CD4-positive, alpha-beta memory T cell (primary cell): ENCODE measurements at regions not wholly inside any gene's neighbourhood (a gene's known extent, or its start where the extent isn't known, plus 50 kb on each side); places are given as distances from the start of the nearest gene placed in this dataset.

Experiments
- CTCF ChIA-PET: fragments of 350-600 bp; sonication (Branson Sonifier 250); formaldehyde crosslinking; loops from one replicate; lab custom pipeline; 2021; ENCODE audit warnings: inconsistent platforms; ENCODE audit not compliant: partially characterized antibody; lab: Charles Lee
- POLR2A ChIA-PET: fragments of 350-600 bp; sonication (Branson Sonifier 250); formaldehyde crosslinking; loops from one replicate; lab custom pipeline; 2021; ENCODE audit not compliant: partially characterized antibody; lab: Charles Lee
- DNase-seq, 5 donors: peaks; one replicate each; pipeline versions ENCODE4 v3.0.0 to v3.0.0-alpha.2; 2020 to 2022; ENCODE audit warnings: mixed read lengths in 1 of 5
- H3K27ac ChIP-seq: one replicate; pipeline ENCODE4 v1.7.0; 2013; ENCODE audit warnings: low read depth, low read length
- H3K27me3 ChIP-seq: 2 replicates; pipeline ENCODE4 v1.7.0; 2013; ENCODE audit warnings: mild to moderate bottlenecking, low read length, moderate library complexity; ENCODE audit not compliant: insufficient read depth
- H3K36me3 ChIP-seq: 2 replicates; pipeline ENCODE4 v1.7.0; 2013; ENCODE audit warnings: mild to moderate bottlenecking, low read length, moderate library complexity; ENCODE audit not compliant: insufficient read depth
- H3K4me1 ChIP-seq: 2 replicates; pipeline ENCODE4 v1.7.0; 2013; ENCODE audit warnings: mild to moderate bottlenecking, low read length, moderate library complexity; ENCODE audit not compliant: insufficient read depth
- H3K4me3 ChIP-seq, 2 donors: one replicate each; pipeline ENCODE4 v1.7.0; 2013; ENCODE audit warnings: low read length in 2 of 2, mild to moderate bottlenecking in 1 of 2
- H3K9me3 ChIP-seq, 2 donors: one replicate each; pipeline ENCODE4 v1.7.0; 2013; ENCODE audit warnings: low read length in 2 of 2, control low read depth in 1 of 2; ENCODE audit not compliant: control insufficient read depth in 1 of 2
- H3K27ac Mint-ChIP-seq, 7 donors: one replicate each; pipeline ENCODE4 v1.8.0; 2020 to 2021; ENCODE audit warnings: mixed read lengths in 7 of 7, mild to moderate bottlenecking in 6 of 7, inconsistent platforms in 3 of 7, moderate library complexity in 3 of 7
- H3K27me3 Mint-ChIP-seq, 2 donors: one replicate each; pipeline ENCODE4 v1.8.0; 2020 to 2021; ENCODE audit warnings: mixed read lengths in 2 of 2
- H3K36me3 Mint-ChIP-seq, 2 donors: one replicate each; pipeline ENCODE4 v1.8.0; 2020 to 2021; ENCODE audit warnings: mixed read lengths in 2 of 2, inconsistent platforms in 1 of 2, mild to moderate bottlenecking in 1 of 2
- H3K4me1 Mint-ChIP-seq, 4 donors: one replicate each; pipeline ENCODE4 v1.8.0; 2020 to 2021; ENCODE audit warnings: mixed read lengths in 4 of 4, mild to moderate bottlenecking in 1 of 4
- H3K4me3 Mint-ChIP-seq, 8 donors: one replicate each; pipeline ENCODE4 v1.8.0; 2020 to 2021; ENCODE audit warnings: mixed read lengths in 8 of 8, mild to moderate bottlenecking in 7 of 8, moderate library complexity in 6 of 8, inconsistent platforms in 3 of 8
- H3K9me3 Mint-ChIP-seq, 8 donors: one replicate each; pipeline ENCODE4 v1.8.0; 2020 to 2021; ENCODE audit warnings: mixed read lengths in 8 of 8, mild to moderate bottlenecking in 5 of 8, inconsistent platforms in 3 of 8, moderate library complexity in 1 of 8
- intact Hi-C: fragments of 100-400 bp; cut with micrococcal nuclease; formaldehyde crosslinking; loops from one replicate; pipeline ENCODE4 v1.15.1; 2023

- Histone ChIP-seq H3K9me3 (no peaks in the 10 kb centered on the region), H3K4me3 (no peak overlapping the region), H3K27ac (no peak overlapping the region), H3K36me3 (no peaks in the 10 kb centered on the region), H3K4me1 (no peaks in the 10 kb centered on the region), H3K27me3 (no peaks in the 10 kb centered on the region)
- Mint-ChIP-seq H3K27ac (no peak overlapping the region), H3K4me3 (no peak overlapping the region), H3K9me3 (peaks cover 0 to 3% (median 0%) of the 10 kb centered on the region in 8 donors), H3K4me1 (no peaks in the 10 kb centered on the region), H3K36me3 (no peaks in the 10 kb centered on the region), H3K27me3 (peaks cover 7 to 8% of the 10 kb centered on the region in 2 donors)
- ChIA-PET POLR2A (no interaction called here), CTCF (no interaction called here)
- no peak for DNase-seq
- intact Hi-C loops: no loop called here
Observed at GRCh38 chr4:13711233-13711785, 83.8 kb upstream of the BOD1L1 start.

GRCh38 chr4:13721894-13722293 lies 94.4 kb upstream of the BOD1L1 start:
- POLR2A ChIA-PET: no interaction called here
- no peaks in the 10 kb centered on the region for H3K4me1 ChIP-seq
- CTCF ChIA-PET: no interaction called here
- no peaks in the 10 kb centered on the region for H3K27me3 ChIP-seq
- no peaks in the 10 kb centered on the region for H3K9me3 ChIP-seq
- H3K4me3 ChIP-seq: no peak overlapping the region
- DNase-seq: no peak
- H3K36me3 ChIP-seq: no peaks in the 10 kb centered on the region
- Mint-ChIP-seq H3K9me3 (no peaks in the 10 kb centered on the region), H3K27ac (no peak overlapping the region), H3K27me3 (peaks cover 0 to 2% of the 10 kb centered on the region in 2 donors), H3K4me3 (no peak overlapping the region), H3K36me3 (no peaks in the 10 kb centered on the region), H3K4me1 (no peaks in the 10 kb centered on the region)
- intact Hi-C loops: no loop called here
- H3K27ac ChIP-seq: no peak overlapping the region

- POLR2A ChIA-PET: no interaction called here
- no peaks in the 10 kb centered on the region for H3K9me3 Mint-ChIP-seq
- peaks cover 0 to 2% of the 10 kb centered on the region in 2 donors for H3K27me3 Mint-ChIP-seq
- Histone ChIP-seq H3K36me3 (no peaks in the 10 kb centered on the region), H3K4me1 (no peaks in the 10 kb centered on the region), H3K9me3 (no peaks in the 10 kb centered on the region), H3K27me3 (no peaks in the 10 kb centered on the region), H3K27ac (no peak overlapping the region), H3K4me3 (no peak overlapping the region)
- CTCF ChIA-PET: no interaction called here
- DNase-seq: no peak
- intact Hi-C loops: no loop called here
- no peaks in the 10 kb centered on the region for H3K36me3 Mint-ChIP-seq
- H3K4me3 Mint-ChIP-seq: no peak overlapping the region
- H3K4me1 Mint-ChIP-seq: no peaks in the 10 kb centered on the region
- H3K27ac Mint-ChIP-seq: no peak overlapping the region
Observed at GRCh38 chr4:13722649-13723048, 95.1 kb upstream of the BOD1L1 start.

- H3K4me1 Mint-ChIP-seq: no peaks in the 10 kb centered on the region
- Histone ChIP-seq H3K27me3 (no peaks in the 10 kb centered on the region), H3K27ac (no peak overlapping the region), H3K36me3 (no peaks in the 10 kb centered on the region), H3K4me1 (no peaks in the 10 kb centered on the region), H3K4me3 (no peak overlapping the region), H3K9me3 (no peaks in the 10 kb centered on the region)
- H3K27me3 Mint-ChIP-seq: peaks cover 4% of the 10 kb centered on the region in 2 donors
- POLR2A ChIA-PET: no interaction called here
- peaks cover 0 to 3% (median 0%) of the 10 kb centered on the region in 8 donors for H3K9me3 Mint-ChIP-seq
- no peak overlapping the region for H3K27ac Mint-ChIP-seq
- intact Hi-C loops: no loop called here
- no peak overlapping the region for H3K4me3 Mint-ChIP-seq
- CTCF ChIA-PET: no interaction called here
- H3K36me3 Mint-ChIP-seq: no peaks in the 10 kb centered on the region
- DNase-seq: no peak
Observed at GRCh38 chr4:13728761-13729160, 101.2 kb upstream of the BOD1L1 start.

- Mint-ChIP-seq H3K4me1 (no peaks in the 10 kb centered on the region), H3K4me3 (no peak overlapping the region), H3K9me3 (peaks cover 0 to 3% (median 0%) of the 10 kb centered on the region in 8 donors), H3K27me3 (peaks cover 4% of the 10 kb centered on the region in 2 donors), H3K27ac (no peak overlapping the region), H3K36me3 (no peaks in the 10 kb centered on the region)
- ChIA-PET POLR2A (no interaction called here), CTCF (no interaction called here)
- Histone ChIP-seq H3K36me3 (no peaks in the 10 kb centered on the region), H3K27ac (no peak overlapping the region), H3K9me3 (no peaks in the 10 kb centered on the region), H3K4me3 (no peak overlapping the region), H3K27me3 (no peaks in the 10 kb centered on the region), H3K4me1 (no peaks in the 10 kb centered on the region)
- intact Hi-C loops: loop anchor here (5.0 kb wide), 1 partner anchor 176 kb away; no protein-coding TSS in a partner anchor
- no peak for DNase-seq
Observed at GRCh38 chr4:13731019-13731418, 103.5 kb upstream of the BOD1L1 start.

- Mint-ChIP-seq H3K27ac (no peak overlapping the region), H3K9me3 (peaks cover 0 to 3% (median 0%) of the 10 kb centered on the region in 8 donors), H3K27me3 (peaks cover 4% of the 10 kb centered on the region in 2 donors), H3K36me3 (no peaks in the 10 kb centered on the region), H3K4me1 (no peaks in the 10 kb centered on the region), H3K4me3 (no peak overlapping the region)
- H3K27ac ChIP-seq: no peak overlapping the region
- no peaks in the 10 kb centered on the region for H3K27me3 ChIP-seq
- no peaks in the 10 kb centered on the region for H3K36me3 ChIP-seq
- DNase-seq: no peak
- H3K9me3 ChIP-seq: no peaks in the 10 kb centered on the region
- POLR2A ChIA-PET: no interaction called here
- intact Hi-C loops: loop anchor here (5.0 kb wide), 1 partner anchor 173 kb away; no protein-coding TSS in a partner anchor
- H3K4me3 ChIP-seq: no peak overlapping the region
- no peaks in the 10 kb centered on the region for H3K4me1 ChIP-seq
- CTCF ChIA-PET: interaction anchor here (0.6 kb wide), 1 partner anchor 63 kb away, joined by 3 read pairs; no protein-coding TSS in a partner anchor
Observed at GRCh38 chr4:13733817-13734216, 106.3 kb upstream of the BOD1L1 start.

- ChIA-PET CTCF (no interaction called here), POLR2A (no interaction called here)
- intact Hi-C loops: no loop called here
- no peak for DNase-seq
- peaks cover 2 to 8% of the 10 kb centered on the region in 2 donors for H3K27me3 Mint-ChIP-seq
- H3K36me3 ChIP-seq: no peaks in the 10 kb centered on the region
- H3K4me3 Mint-ChIP-seq: no peak overlapping the region
- no peaks in the 10 kb centered on the region for H3K4me1 ChIP-seq
- no peaks in the 10 kb centered on the region for H3K9me3 ChIP-seq
- no peaks in the 10 kb centered on the region for H3K36me3 Mint-ChIP-seq
- no peak overlapping the region for H3K27ac ChIP-seq
- H3K27me3 ChIP-seq: no peaks in the 10 kb centered on the region
- H3K9me3 Mint-ChIP-seq: peaks cover 0 to 5% (median under 1%) of the 10 kb centered on the region in 8 donors
- no peaks in the 10 kb centered on the region for H3K4me1 Mint-ChIP-seq
- H3K4me3 ChIP-seq: no peak overlapping the region
- H3K27ac Mint-ChIP-seq: no peak overlapping the region
Observed at GRCh38 chr4:13750594-13750993, 123.1 kb upstream of the BOD1L1 start.
